ENCODE measurements at regions not wholly inside any gene's neighbourhood (a gene's known extent, or its start where the extent isn't known, plus 50 kb on each side); places are given as distances from the start of the nearest gene placed in this dataset.

GRCh38 chr4:45409536-45409935 is 683.2 kb upstream of the GNPDA2 start:
- TF ChIP-seq EZH2 (IDR thresholded peaks at IDR 0.05; ENCODE audit: low read length, unreplicated experiment) (no peak), CTCF (conservative IDR thresholded peaks at IDR 0.05; ENCODE audit: low read depth, low read length) (no peak)
